ENCODE measurements at regions not wholly inside any gene's neighbourhood (a gene's known extent, or its start where the extent isn't known, plus 50 kb on each side); places are given as distances from the start of the nearest gene placed in this dataset.

DNA sequence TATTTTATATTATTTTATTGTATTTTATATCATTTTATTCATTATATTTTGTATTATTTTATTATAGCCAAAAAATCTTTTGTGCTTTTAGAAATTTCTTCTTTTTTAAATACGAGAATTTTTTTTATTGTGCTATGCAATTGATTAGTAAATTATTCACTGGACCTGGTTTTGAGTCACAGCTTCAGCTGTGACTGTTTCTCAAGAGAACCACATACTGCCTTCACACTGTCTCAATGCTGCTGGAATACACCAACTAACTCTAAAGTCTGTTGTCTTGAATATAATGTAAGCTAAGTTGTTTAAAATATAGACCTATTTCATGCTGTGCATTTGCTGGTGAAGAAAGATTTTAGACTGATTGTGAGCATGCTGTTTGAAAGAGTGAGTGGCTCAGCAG lies 423.6 kb downstream of the NDFIP2 start:
- TF ChIP-seq, protein P1, sequence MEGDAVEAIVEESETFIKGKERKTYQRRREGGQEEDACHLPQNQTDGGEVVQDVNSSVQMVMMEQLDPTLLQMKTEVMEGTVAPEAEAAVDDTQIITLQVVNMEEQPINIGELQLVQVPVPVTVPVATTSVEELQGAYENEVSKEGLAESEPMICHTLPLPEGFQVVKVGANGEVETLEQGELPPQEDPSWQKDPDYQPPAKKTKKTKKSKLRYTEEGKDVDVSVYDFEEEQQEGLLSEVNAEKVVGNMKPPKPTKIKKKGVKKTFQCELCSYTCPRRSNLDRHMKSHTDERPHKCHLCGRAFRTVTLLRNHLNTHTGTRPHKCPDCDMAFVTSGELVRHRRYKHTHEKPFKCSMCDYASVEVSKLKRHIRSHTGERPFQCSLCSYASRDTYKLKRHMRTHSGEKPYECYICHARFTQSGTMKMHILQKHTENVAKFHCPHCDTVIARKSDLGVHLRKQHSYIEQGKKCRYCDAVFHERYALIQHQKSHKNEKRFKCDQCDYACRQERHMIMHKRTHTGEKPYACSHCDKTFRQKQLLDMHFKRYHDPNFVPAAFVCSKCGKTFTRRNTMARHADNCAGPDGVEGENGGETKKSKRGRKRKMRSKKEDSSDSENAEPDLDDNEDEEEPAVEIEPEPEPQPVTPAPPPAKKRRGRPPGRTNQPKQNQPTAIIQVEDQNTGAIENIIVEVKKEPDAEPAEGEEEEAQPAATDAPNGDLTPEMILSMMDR (conservative IDR thresholded peaks at IDR 0.05; ENCODE audit: low read depth, low read length): no peak
- TF ChIP-seq EZH2 (IDR thresholded peaks at IDR 0.05; ENCODE audit: borderline replicate concordance, low read depth, low read length, poor library complexity, severe bottlenecking): no peak
